ENCODE measurements at regions not wholly inside any gene's neighbourhood (a gene's known extent, or its start where the extent isn't known, plus 50 kb on each side); places are given as distances from the start of the nearest gene placed in this dataset.
"Not testable (repeated sequence)": the region's sequence is repeated elsewhere in the genome, so short reads cannot be mapped to it uniquely, and the experiment has no call there.

- no peak for DNase-seq
Measured at GRCh38 chr10:130707389-130707979, 571.3 kb downstream of the GLRX3 start.

- DNase-seq, result no peak
Measured at GRCh38 chr10:130708465-130709070, 572.4 kb downstream of the GLRX3 start.

- no peak for DNase-seq
Measured at GRCh38 chr10:130709415-130709814, 573.2 kb downstream of the GLRX3 start.

GRCh38 chr10:130711072-130711471, 574.9 kb downstream of the GLRX3 start:
- DNase-seq, result no peak

GRCh38 chr10:130713135-130713534, 576.9 kb downstream of the GLRX3 start:
- DNase-seq, result no peak

GRCh38 chr10:130713731-130714130, 577.5 kb downstream of the GLRX3 start:
- DNase-seq, result no peak

GRCh38 chr10:130714742-130715467, 578.7 kb downstream of the GLRX3 start:
- DNase-seq, result no peak

GRCh38 chr10:130715686-130716670, 579.8 kb downstream of the GLRX3 start:
- DNase-seq, result no peak

- DNase-seq, result no peak
Measured at GRCh38 chr10:130717083-130717482, 580.9 kb downstream of the GLRX3 start.

GRCh38 chr10:130718744-130719447, 582.7 kb downstream of the GLRX3 start:
- DNase-seq, result not testable (repeated sequence)

- no peak for DNase-seq
Measured at GRCh38 chr10:130719448-130719752, 583.2 kb downstream of the GLRX3 start.

GRCh38 chr10:130720235-130720634, 584.0 kb downstream of the GLRX3 start:
- no peak for DNase-seq

- no peak for DNase-seq
Measured at GRCh38 chr10:130721971-130722370, 585.8 kb downstream of the GLRX3 start.

- DNase-seq, result no peak
Measured at GRCh38 chr10:130723704-130724103, 587.5 kb downstream of the GLRX3 start.

GRCh38 chr10:130725474-130725970, 586.0 kb downstream of the TCERG1L start:
- DNase-seq, result no peak

- DNase-seq, result no peak
Measured at GRCh38 chr10:130726996-130727725, 584.4 kb downstream of the TCERG1L start.

GRCh38 chr10:130727766-130728490, 583.6 kb downstream of the TCERG1L start:
- DNase-seq, result no peak

- no peak for DNase-seq
Measured at GRCh38 chr10:130728531-130729215, 582.8 kb downstream of the TCERG1L start.

GRCh38 chr10:130729876-130730275, 581.6 kb downstream of the TCERG1L start:
- no peak for DNase-seq

GRCh38 chr10:130737186-130737585, 574.3 kb downstream of the TCERG1L start:
- no peak for DNase-seq
